ENCODE measurements at regions not wholly inside any gene's neighbourhood (a gene's known extent, or its start where the extent isn't known, plus 50 kb on each side); places are given as distances from the start of the nearest gene placed in this dataset.
A peak's percentile ranks its signal among the peaks of the same experiment; 100 is the strongest.

DNA sequence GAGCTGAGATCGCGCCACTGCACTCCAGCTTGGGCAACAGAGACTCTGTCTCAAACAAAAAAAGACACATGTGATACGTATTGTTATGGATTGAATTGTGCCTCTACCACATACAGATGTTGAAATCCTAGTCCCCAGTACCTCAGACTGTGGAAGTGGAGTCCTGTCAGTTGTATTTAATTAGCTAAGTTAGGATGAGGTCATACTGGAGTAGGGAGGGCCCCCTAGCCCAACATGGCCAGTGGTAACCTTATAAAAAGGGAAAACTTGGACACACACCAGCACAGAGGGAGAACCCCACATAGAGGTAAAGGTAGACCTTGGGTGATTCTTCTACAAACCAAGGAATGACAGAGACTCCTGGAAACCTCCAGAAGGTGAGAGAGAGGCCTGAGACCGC, 119.8 kb downstream of the GADD45G start:
- DNase-seq = peak; percentile 66

- DNase-seq = peak; percentile 77
Observed at GRCh38 chr9:89725271-89725670, 120.5 kb downstream of the GADD45G start.

DNA sequence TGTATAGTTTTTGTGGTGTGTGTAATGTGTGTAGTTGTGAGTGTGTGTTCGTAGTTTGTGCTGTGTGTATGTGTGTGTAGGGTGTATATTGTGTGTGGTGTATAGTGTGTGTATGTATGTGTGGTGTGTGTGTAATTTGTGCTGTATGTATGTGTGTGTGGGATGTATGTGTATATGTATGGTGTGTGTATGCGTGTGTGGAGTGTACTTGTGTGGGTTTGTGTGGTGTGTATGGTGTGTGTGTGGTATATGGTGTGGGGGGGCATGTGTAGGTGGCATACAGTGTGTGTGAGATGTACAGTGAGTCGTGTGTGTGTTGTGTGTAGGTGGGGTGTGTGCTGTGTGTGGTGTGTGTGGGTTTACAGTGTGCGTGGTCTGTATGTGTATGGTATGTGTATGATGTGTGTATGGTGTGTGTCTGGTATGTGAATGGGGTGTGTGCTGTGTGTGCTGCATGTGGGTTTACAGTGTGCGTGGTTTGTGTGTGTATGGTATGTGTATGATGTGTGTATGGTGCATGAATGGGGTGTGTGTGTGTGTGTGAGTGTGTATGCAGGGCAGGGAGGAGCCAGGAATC, 125.2 kb downstream of the GADD45G start:
- no peak for DNase-seq

- no peak for DNase-seq
Observed at GRCh38 chr9:89730715-89731114, 125.9 kb downstream of the GADD45G start.

DNA sequence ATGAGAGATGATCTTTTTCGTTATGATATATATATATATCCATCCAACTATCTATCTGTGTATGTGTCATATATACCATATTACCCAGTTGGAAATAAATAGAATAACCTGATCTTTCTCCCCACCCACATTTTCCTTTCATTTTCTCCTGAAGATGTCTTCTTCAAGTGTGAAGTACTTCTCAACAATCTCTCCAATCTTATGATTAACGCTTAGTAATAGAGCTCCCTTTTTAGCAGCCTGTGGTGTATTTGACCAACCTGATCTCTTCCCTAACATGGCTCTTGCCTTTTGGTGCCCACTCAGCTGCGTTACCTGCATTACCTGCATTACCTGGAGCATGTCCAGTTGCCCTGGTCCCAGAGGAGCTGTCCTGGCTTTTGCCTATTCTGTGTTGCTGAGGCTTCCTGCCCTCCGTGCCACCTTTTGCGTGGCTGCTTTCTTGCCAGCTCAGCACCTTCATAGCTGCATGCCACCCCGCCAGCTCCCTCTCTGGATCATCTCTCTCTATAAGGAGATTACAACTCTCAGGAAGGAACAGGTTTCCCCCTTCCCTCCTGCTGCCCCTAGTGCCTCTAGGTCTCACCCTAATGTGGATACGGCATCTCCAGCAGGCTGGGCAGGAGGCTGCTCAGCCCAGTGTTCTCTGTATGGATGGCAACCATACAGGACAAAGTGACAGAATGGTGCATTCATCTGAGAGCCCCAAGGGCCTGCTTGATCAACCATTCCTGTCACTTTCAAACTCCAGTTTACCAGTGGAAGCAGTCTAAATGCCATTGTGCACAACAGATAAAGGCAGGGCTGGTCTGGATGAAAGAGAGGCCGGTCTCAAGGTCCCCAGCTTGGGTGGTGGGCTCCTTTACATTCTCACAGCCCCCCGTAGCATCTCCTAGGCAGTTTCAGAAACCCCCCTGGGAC, 126.7 kb downstream of the GADD45G start:
- no peak for DNase-seq

DNA sequence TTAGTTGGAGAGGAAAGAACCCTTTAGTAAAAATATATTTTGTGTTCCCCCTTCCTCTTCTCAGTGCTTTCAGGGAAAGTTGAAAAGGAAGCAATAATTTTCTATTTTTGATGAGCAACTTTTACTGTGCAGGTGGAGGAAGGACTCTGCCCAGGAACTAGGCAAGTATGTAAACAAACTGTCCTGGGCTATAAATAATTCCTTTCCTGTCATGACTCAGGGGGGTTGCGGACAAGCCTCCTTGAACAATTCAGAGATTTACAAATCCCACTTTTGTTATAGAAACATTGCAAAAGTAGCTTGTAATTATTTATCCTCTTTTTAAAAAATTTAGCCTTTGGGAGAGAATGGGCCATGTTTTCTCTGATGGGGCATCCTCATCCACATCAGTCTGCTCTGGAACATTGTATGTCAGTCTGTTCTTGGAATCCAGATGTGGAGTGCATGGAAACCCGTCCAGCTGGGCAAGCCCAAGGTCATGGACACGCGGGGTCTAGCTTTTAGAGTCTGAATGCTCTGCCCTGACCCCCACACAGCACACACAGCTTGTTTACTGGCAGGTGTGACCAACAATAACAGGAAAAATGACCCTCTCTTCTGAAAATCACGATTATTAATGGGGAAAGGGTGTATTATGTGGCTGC, 127.6 kb downstream of the GADD45G start:
- DNase-seq = no peak

DNA sequence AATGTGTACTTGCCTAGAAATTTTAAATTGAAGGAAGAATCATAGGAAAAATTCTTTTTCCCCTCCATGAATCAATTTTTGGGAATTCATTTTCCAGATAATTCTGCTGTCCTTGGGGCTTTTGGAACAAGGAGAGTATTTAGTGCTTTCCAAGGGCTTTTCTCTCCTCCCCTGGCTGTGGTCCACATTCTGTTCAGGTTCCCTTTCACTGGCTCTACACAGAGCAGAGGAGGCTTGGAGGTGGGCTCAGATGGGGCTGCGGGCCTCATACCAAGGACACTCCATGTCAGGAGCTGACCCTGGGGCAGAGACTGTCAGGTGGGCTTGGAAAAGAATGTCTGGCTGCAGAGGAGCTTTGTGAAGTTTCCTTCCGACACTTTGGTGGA, 128.1 kb downstream of the GADD45G start:
- no peak for DNase-seq

DNA sequence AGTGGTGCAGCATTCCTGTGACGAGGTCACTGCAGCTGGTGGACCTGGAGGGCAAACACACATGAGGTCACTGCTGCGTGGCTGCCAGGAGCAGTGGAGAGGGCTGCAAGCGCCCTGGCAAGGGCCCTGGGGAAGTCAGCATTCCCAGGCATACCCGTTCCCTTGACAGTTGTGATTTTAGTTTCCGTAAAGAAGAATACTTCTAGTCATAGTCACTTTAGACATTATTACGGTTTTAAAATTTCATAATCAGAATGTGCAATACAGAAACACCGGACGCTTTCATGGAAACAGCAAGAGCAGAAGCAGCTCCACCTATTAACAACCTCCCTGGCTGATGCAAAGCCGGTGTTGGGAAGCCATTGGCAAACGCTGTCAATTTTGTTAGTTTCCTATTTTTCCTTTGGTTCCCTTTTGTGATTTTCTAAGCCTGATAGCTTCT, 129.8 kb downstream of the GADD45G start:
- peak; percentile 73 for DNase-seq

GRCh38 chr9:89738137-89738932, 133.5 kb downstream of the GADD45G start:
- no peak for DNase-seq

DNA sequence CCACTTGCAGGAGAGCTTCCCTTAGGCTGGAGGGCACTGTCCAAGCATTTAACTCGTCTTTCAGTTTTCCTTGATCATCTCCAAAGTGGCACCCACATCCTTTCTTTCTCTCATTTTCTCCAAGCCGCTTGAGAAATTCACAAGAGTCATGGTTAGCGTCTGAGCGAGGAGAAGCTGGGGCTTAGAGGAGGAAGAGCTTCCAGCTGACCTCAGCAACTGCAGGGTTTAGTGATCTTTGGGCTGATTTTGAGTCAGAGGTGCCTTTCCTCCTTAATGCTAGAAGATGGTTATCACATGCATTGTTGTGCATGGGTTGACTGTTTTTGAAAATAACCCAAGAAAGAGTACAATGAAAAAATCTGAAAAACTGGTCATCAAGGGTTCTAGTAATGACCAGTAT, 134.7 kb downstream of the GADD45G start:
- peak; percentile 80 for DNase-seq

GRCh38 chr9:89739916-89740315, 135.1 kb downstream of the GADD45G start:
- DNase-seq = no peak

GRCh38 chr9:89740722-89741121, 135.9 kb downstream of the GADD45G start:
- no peak for DNase-seq

- no peak for DNase-seq
Observed at GRCh38 chr9:89742660-89743059, 137.8 kb downstream of the GADD45G start.

- DNase-seq = no peak
Observed at GRCh38 chr9:89743216-89743572, 138.4 kb downstream of the GADD45G start.

DNA sequence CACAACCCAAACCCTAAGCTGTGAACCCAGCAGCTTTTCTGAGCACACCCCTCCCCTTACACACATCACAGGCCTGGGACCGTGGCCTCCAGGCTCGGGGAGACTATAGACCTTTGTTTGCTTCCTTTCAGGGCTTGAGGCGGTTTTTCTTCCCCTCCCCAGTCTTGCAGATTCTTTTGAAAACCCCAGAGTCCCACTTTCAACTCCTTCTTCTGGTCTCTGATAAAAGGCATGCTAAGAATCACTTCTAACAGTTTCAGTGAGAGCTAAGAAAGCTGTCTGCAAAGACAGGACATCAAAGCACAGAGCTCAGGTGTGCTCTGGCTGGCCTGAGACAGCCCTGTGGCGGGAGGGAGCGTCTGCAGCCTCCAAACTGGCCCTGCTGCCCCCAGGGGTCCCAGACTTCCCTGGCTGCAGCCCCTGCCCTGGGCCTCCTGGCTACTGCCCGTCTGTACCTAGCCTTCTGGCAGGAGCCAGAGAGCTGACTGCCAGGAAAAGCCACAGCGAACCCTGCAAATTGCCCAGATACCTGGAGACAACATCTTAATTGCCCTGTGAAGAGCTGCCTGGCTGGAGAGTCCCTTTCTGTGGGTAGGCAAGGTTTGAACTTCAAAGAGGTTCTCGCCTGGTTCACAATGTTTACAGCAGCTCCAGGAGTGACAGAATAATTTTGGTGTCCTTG, 138.9 kb downstream of the GADD45G start:
- DNase-seq = no peak

GRCh38 chr9:89744255-89744648, 139.4 kb downstream of the GADD45G start:
- no peak for DNase-seq

DNA sequence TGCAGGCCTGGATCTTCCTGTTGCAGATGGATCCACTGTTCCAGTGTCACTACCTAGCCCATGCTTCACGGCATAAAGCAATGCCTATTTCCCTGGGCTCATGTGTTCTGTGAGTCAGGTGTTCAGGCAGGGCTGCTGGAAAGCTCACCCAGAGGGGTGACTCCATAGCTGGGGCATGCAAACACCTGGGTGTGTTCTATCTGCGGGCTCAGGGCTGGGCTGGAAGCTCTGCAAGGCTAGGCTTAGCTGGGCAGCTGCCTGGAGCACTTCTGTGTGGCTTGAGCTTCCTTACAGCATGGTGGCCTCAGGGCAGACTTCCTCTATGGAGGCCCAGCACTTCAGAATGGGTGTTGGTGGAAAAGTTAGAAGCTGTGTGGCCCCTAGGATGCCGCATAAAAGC, 139.9 kb downstream of the GADD45G start:
- DNase-seq = no peak

DNA sequence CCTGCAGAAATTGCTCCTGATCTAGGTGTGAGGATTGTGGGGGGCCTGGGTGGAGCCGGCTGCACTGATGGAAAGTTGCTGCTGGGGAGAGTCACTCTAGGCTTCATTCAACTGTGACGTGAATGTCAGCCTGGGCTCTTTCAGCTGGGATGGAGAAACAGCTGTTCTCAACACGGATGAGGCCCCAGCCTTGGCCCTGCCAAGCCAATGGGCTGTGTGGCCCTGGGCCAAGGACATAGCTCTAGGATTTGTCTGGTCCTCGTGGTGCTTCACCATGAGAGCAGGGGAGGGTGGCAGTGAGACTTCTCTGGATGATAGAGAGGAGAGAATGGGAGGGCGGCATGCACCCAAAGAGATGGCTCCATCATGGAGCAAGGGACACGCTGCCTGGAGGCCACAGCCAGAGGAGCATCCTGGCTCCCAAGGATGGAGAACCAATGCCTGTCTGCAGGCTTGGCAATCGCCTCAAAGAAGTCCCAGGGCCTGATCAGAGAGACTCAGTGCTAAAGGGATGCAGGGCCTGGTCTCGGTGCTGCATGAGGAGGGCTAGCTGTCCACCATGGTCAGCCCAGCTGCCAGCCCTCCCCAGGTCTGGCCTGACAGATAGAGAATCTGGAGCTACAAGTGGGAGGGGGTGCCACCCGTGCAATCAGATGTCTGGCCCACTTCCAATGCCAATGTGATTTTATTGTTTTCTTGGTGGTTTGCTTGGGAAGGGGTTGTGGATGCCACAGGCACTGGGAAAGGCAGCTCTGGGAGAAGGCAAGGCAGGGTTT, 141.0 kb downstream of the GADD45G start:
- no peak for DNase-seq

DNA sequence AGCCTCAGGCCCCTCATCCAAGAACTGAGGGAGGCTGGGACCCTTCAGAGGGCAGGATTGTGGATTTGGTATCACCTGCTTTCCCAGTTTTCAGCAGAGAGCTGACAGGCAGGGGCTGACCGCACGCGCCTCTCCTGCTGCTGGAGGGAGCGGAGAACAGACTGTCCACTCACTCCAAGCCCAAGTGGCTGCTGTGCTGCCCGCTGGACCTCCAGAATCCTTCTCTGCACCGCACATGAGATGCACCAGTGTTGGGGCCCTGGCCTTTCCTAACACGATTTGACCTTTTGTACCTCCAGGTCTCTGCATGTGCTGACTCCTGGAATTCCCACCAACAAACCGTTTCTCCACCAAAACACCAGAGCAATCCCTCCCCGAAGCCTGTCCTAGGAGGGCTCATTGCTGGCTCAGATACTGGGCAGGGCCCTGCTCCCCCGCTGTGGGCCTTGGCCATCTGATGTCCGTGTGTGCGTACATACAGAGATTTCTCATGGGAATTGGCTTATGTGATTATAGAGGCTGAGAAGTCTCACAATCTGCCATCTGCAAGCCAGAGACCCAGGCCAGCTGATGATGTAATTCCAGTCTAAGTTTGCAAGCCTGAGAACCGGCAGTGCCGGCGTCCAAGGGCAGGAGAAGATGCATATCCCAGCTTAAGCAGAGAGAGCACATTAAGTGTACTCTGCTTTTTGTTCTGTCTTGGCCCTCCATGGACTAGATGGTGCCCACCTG, 141.7 kb downstream of the GADD45G start:
- DNase-seq = no peak

DNA sequence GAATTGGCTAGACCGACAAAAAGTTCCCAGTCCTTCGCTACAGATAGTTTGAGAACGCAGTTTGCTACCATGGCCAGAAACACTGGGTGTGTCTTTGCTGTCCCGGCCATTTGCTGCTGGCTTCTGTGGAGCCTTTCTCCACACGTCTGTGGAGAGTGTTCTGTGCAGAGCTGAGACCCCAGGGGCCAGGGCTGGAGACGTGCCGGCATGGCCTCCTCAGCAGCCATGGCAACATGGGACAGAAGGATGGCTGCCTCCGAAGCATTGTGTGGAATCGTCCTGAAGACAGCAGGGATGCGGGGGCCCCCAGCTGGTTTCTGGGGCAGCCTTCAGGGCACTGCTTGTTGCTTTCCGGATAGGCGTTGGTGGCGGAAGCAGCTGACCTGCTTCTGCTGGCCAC, 142.8 kb downstream of the GADD45G start:
- DNase-seq = no peak

GRCh38 chr9:89748021-89748670, 143.3 kb downstream of the GADD45G start:
- DNase-seq = no peak
